Endothelial cell of umbilical vein (primary cell): ENCODE measurements at regions not wholly inside any gene's neighbourhood (a gene's known extent, or its start where the extent isn't known, plus 50 kb on each side); places are given as distances from the start of the nearest gene placed in this dataset.

Experiments
- BruUV-seq: library from RNA; stranded (reverse); fragments of 400-500 nt; replicated peaks from 2 replicates; lab custom pipeline; 2021; lab: Mats Ljungman, UMichigan
- CTCF ChIA-PET: fragments of 300-600, 350-600 bp; sonication (Branson Sonifier 250); formaldehyde crosslinking; loops from one replicate; lab custom pipeline; 2021; ENCODE audit warnings: antibody characterized with exemption, inconsistent platforms; lab: Charles Lee
- POLR2A ChIA-PET: fragments of 300-600, 350-600 bp; sonication (Branson Sonifier 250); formaldehyde crosslinking; loops from one replicate; lab custom pipeline; 2021; ENCODE audit warnings: antibody characterized with exemption, inconsistent platforms; lab: Charles Lee
- DNase-seq: peaks from one replicate; pipeline ENCODE4 v3.0.0-alpha.2; 2011; ENCODE audit warnings: low read depth, low spot score
- FAIRE-seq: peaks from 2 replicates; lab custom pipeline; 2011; peaks lifted over from hg19 to GRCh38; lab: Jason Lieb, UNC
- H2AFZ ChIP-seq: 2 replicates; pipeline ENCODE4 v1.6.0; 2012; ENCODE audit warnings: low read depth, low read length, control low read depth, inconsistent platforms
- H3K27ac ChIP-seq: 2 replicates; pipeline ENCODE4 v1.5.1; 2011; ENCODE audit warnings: low read depth, mild to moderate bottlenecking, control low read depth, low read length, moderate library complexity; ENCODE audit not compliant: insufficient read depth
- H3K27me3 ChIP-seq, 2 experiments: 2 replicates each; pipeline versions ENCODE4 v1.6.0 to v1.6.1; 2011; ENCODE audit warnings: low read length in 2 of 2, mixed read lengths in 1 of 2; ENCODE audit not compliant: control insufficient read depth in 2 of 2, insufficient read depth in 2 of 2
- H3K36me3 ChIP-seq, 2 experiments: 2 replicates in 1 of 2; 3 replicates in 1 of 2; pipeline ENCODE4 v1.5.1; 2011; ENCODE audit warnings: low read length in 2 of 2, mild to moderate bottlenecking in 1 of 2, moderate library complexity in 1 of 2; ENCODE audit not compliant: control insufficient read depth in 2 of 2, insufficient read depth in 2 of 2; ENCODE audit errors: extremely low read depth in 1 of 2
- H3K4me1 ChIP-seq: 3 replicates; pipeline ENCODE4 v1.5.1; 2011; ENCODE audit warnings: mild to moderate bottlenecking, low read length; ENCODE audit not compliant: control insufficient read depth, insufficient read depth; ENCODE audit errors: extremely low read depth
- H3K4me2 ChIP-seq: 2 replicates; pipeline ENCODE4 v1.6.1; 2011; ENCODE audit warnings: low read length, control low read depth, mixed read lengths; ENCODE audit not compliant: insufficient read depth
- H3K4me3 ChIP-seq, 3 experiments: fragments of 200-600 bp in 1 of 3; sonication (generic), shearing (Covaris generic) in 1 of 3; replicated peaks in 1 of 3; 2 replicates each; pipeline ENCODE4 v1.5.1; 2011 to 2016; ENCODE audit warnings: control low read depth in 3 of 3, low read length in 3 of 3, mild to moderate bottlenecking in 2 of 3, inconsistent platforms in 1 of 3, low read depth in 1 of 3, moderate library complexity in 1 of 3; ENCODE audit not compliant: insufficient read depth in 1 of 3
- H3K79me2 ChIP-seq: 2 replicates; pipeline ENCODE4 v1.6.0; 2012; ENCODE audit warnings: low read length, inconsistent platforms; ENCODE audit not compliant: control insufficient read depth, insufficient read depth
- H3K9ac ChIP-seq: replicated peaks from 2 replicates; pipeline ENCODE3; 2011; ENCODE audit warnings: low read length, control low read depth; ENCODE audit not compliant: insufficient read depth; ENCODE audit errors: extremely low read depth
- H3K9me1 ChIP-seq: replicated peaks from 3 replicates; pipeline ENCODE4 v1.6.0; 2011; ENCODE audit warnings: mild to moderate bottlenecking, low read length; ENCODE audit not compliant: control insufficient read depth, insufficient read depth; ENCODE audit errors: extremely low read depth
- H3K9me3 ChIP-seq: replicated peaks from 2 replicates; pipeline ENCODE4 v1.5.1; 2012; ENCODE audit warnings: low read length, inconsistent platforms; ENCODE audit not compliant: control insufficient read depth, insufficient read depth
- H4K20me1 ChIP-seq: replicated peaks from 2 replicates; pipeline ENCODE3; 2011; ENCODE audit warnings: mild to moderate bottlenecking, low read length; ENCODE audit not compliant: control insufficient read depth, insufficient read depth; ENCODE audit errors: extremely low read depth
- EZH2 ChIP-seq: IDR thresholded peaks from 2 replicates; pipeline ENCODE4 v1.6.1; 2012; ENCODE audit warnings: borderline replicate concordance, low read depth, mild to moderate bottlenecking, moderate library complexity, low read length, inconsistent platforms; ENCODE audit not compliant: severe bottlenecking
- FOS ChIP-seq: IDR thresholded peaks from 2 replicates; pipeline ENCODE4 v1.6.1; 2011; ENCODE audit warnings: mild to moderate bottlenecking, low read length, moderate library complexity, borderline replicate concordance; ENCODE audit not compliant: insufficient read depth
- GATA2 ChIP-seq: IDR thresholded peaks from 2 replicates; pipeline ENCODE4 v1.7.0; 2011; ENCODE audit warnings: low read depth, mild to moderate bottlenecking, moderate library complexity, mixed read lengths, low read length; ENCODE audit not compliant: insufficient read length, insufficient read depth
- JUN ChIP-seq: IDR thresholded peaks from 2 replicates; pipeline ENCODE4 v1.6.1; 2011; ENCODE audit warnings: borderline replicate concordance, low read depth; ENCODE audit not compliant: insufficient read length, insufficient read depth
- MYC ChIP-seq: IDR thresholded peaks from one replicate; pipeline ENCODE4 v1.6.1; 2011; ENCODE audit warnings: mild to moderate bottlenecking, low read depth, low read length
- POLR2A ChIP-seq: IDR thresholded peaks from 2 replicates; pipeline ENCODE4 v1.6.1; 2012; ENCODE audit warnings: low read depth, mild to moderate bottlenecking, control low read depth, low read length
- POLR2AphosphoS5 ChIP-seq: IDR thresholded peaks from 2 replicates; pipeline ENCODE4 v1.6.1; 2012; ENCODE audit warnings: low read depth, mild to moderate bottlenecking, control low read depth, low read length, moderate library complexity; ENCODE audit not compliant: insufficient read depth
- dilution Hi-C: fragments of 300-500 bp; cut with MboI; formaldehyde crosslinking; loops from one replicate; pipeline ENCODE4 v1.15.0; 2019; ENCODE audit warnings: low sequenced_read_pairs; ENCODE audit not compliant: extremely low pct_ligation_motif_present
- intact Hi-C: fragments of 100-400 bp; cut with micrococcal nuclease; formaldehyde crosslinking; loops from one replicate; pipeline ENCODE4 v1.10.0; 2022
- TF ChIP-seq, protein P1 (sequence below), 2 donors: IDR thresholded peaks; 1 replicate in 1 of 2; 2 replicates in 1 of 2; pipeline ENCODE4 v1.5.1; 2011; ENCODE audit warnings: low read length in 2 of 2, mild to moderate bottlenecking in 2 of 2, moderate library complexity in 2 of 2, control low read depth in 1 of 2, inconsistent platforms in 1 of 2, low read depth in 1 of 2; ENCODE audit not compliant: insufficient read depth in 1 of 2; ENCODE audit errors: extremely low read depth in 1 of 2
- TF ChIP-seq, protein P2 (sequence below): IDR thresholded peaks from 2 replicates; pipeline ENCODE4 v1.6.1; 2011; ENCODE audit not compliant: insufficient read depth, insufficient read length

GRCh38 chr17:77416105-77416713 lies 275.4 kb downstream of the SEC14L1 start:
- Histone ChIP-seq H3K9me3 (no peaks in the 10 kb centered on the region), H3K79me2 (no peaks in the 10 kb centered on the region), H3K4me2 (no peak overlapping the region), H3K9me1 (no peaks in the 10 kb centered on the region), H3K4me3 (no peak overlapping the region), H2AFZ (no peak overlapping the region), H3K9ac (no peak overlapping the region), H3K4me1 (peaks cover 8% of the 10 kb centered on the region), H4K20me1 (no peaks in the 10 kb centered on the region), H3K27ac (no peak overlapping the region), H3K27me3 (no peaks in the 10 kb centered on the region), H3K36me3 (no peaks in the 10 kb centered on the region)
- DNase-seq: no peak
- no TSS peak for BruUV-seq
- intact Hi-C loops (no loop called here), dilution Hi-C loops (no loop called here)
- FAIRE-seq: no peak
- TF ChIP-seq EZH2 (no peak), MYC (no peak), POLR2AphosphoS5 (no peak), GATA2 (no peak), POLR2A (no peak), JUN (no peak), FOS (no peak)
- TF ChIP-seq, protein P1, sequence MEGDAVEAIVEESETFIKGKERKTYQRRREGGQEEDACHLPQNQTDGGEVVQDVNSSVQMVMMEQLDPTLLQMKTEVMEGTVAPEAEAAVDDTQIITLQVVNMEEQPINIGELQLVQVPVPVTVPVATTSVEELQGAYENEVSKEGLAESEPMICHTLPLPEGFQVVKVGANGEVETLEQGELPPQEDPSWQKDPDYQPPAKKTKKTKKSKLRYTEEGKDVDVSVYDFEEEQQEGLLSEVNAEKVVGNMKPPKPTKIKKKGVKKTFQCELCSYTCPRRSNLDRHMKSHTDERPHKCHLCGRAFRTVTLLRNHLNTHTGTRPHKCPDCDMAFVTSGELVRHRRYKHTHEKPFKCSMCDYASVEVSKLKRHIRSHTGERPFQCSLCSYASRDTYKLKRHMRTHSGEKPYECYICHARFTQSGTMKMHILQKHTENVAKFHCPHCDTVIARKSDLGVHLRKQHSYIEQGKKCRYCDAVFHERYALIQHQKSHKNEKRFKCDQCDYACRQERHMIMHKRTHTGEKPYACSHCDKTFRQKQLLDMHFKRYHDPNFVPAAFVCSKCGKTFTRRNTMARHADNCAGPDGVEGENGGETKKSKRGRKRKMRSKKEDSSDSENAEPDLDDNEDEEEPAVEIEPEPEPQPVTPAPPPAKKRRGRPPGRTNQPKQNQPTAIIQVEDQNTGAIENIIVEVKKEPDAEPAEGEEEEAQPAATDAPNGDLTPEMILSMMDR (IDR thresholded peaks at IDR 0.05; ENCODE audit: extremely low read depth in 1 of 2, insufficient read depth in 1 of 2, low read depth in 1 of 2, low read length in 2 of 2): no peak
- TF ChIP-seq, protein P2, sequence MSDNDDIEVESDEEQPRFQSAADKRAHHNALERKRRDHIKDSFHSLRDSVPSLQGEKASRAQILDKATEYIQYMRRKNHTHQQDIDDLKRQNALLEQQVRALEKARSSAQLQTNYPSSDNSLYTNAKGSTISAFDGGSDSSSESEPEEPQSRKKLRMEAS: no peak
- ChIA-PET POLR2A (no interaction called here), CTCF (interaction anchor here (1.3 kb wide), 1 partner anchor 15 kb away, joined by 5 read pairs; no protein-coding TSS in a partner anchor)
